ENCODE measurements at regions not wholly inside any gene's neighbourhood (a gene's known extent, or its start where the extent isn't known, plus 50 kb on each side); places are given as distances from the start of the nearest gene placed in this dataset.

- Histone ChIP-seq H3K4me3 (replicated peaks in 1 of 3; ENCODE audit: low read depth in 2 of 3, low read length in 3 of 3) (no peak overlapping the region), H2AFZ (ENCODE audit: insufficient read depth, low read depth, low read length, poor library complexity, severe bottlenecking) (no peak overlapping the region), H3K4me2 (replicated peaks; ENCODE audit: extremely low read depth, low read length, poor library complexity, severe bottlenecking) (no peak overlapping the region), H3K9me3 (replicated peaks in 1 of 2; ENCODE audit: control insufficient read depth in 1 of 2, insufficient read depth in 1 of 2, low read length in 2 of 2) (no peaks in the 10 kb centered on the region), H3K79me2 (ENCODE audit: insufficient read depth, low read length) (no peaks in the 10 kb centered on the region), H3K9ac (ENCODE audit: insufficient read depth, low read length, poor library complexity, severe bottlenecking) (no peak overlapping the region), H4K20me1 (ENCODE audit: insufficient read depth, low read length) (no peaks in the 10 kb centered on the region), H3K4me1 (ENCODE audit: control insufficient read depth in 1 of 2, insufficient read depth in 2 of 2, low read length in 2 of 2) (no peaks in the 10 kb centered on the region), H3K27me3 (ENCODE audit: control insufficient read depth in 2 of 2, insufficient read depth in 2 of 2, low read length in 2 of 2) (no peaks in the 10 kb centered on the region), H3K36me3 (replicated peaks in 1 of 2; ENCODE audit: control insufficient read depth in 1 of 2, insufficient read depth in 2 of 2, low read length in 2 of 2) (no peaks in the 10 kb centered on the region), H3K27ac (ENCODE audit: low read depth in 1 of 2, low read length in 2 of 2) (no peak overlapping the region)
- TF ChIP-seq, protein P1, sequence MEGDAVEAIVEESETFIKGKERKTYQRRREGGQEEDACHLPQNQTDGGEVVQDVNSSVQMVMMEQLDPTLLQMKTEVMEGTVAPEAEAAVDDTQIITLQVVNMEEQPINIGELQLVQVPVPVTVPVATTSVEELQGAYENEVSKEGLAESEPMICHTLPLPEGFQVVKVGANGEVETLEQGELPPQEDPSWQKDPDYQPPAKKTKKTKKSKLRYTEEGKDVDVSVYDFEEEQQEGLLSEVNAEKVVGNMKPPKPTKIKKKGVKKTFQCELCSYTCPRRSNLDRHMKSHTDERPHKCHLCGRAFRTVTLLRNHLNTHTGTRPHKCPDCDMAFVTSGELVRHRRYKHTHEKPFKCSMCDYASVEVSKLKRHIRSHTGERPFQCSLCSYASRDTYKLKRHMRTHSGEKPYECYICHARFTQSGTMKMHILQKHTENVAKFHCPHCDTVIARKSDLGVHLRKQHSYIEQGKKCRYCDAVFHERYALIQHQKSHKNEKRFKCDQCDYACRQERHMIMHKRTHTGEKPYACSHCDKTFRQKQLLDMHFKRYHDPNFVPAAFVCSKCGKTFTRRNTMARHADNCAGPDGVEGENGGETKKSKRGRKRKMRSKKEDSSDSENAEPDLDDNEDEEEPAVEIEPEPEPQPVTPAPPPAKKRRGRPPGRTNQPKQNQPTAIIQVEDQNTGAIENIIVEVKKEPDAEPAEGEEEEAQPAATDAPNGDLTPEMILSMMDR (IDR thresholded peaks at IDR 0.05) = no peak
- no CpG with 5 or more reads among the region's 3 CpGs for WGBS (ENCODE audit: insufficient coverage)
- Mint-ChIP-seq H3K4me1 (no peaks in the 10 kb centered on the region), H3K36me3 (no peaks in the 10 kb centered on the region), H3K27me3 (ENCODE audit: low read depth in 3 of 3) (no peaks in the 10 kb centered on the region), H3K9me3 (peaks cover 0 to 2% (median 0%) of the 10 kb centered on the region in 7 donors), H3K27ac (no peak overlapping the region), H3K4me3 (no peak overlapping the region)
- DNase-seq = no peak
- intact Hi-C loops (cut with micrococcal nuclease) = no loop called here
These were observed 263.7 kb downstream of the TTC6 start for GRCh38 chr14:37859177-37859576.

DNA sequence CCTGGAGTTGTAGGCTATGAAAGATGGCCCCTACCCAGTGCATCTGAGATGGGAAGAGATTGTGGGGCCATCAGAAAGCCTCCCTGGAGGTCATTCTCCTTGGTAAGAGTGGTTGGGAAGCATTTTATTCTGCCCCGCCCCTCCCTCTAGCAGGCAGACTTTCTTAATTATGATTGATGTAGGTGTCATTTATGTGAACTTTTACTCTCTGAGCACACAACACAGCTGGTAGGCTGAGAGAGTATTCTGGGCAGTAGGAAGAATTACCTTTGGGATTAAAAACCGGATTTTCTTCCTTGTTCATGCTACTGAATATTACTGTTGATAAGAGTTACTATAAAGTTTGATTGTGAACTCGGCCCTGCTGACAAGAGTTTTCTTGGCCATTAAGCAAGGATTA lies 266.8 kb downstream of the TTC6 start:
- H3K9me3 ChIP-seq (replicated peaks in 1 of 2; ENCODE audit: control insufficient read depth in 1 of 2, insufficient read depth in 1 of 2, low read length in 2 of 2) = no peaks in the 10 kb centered on the region
- H3K9ac ChIP-seq (ENCODE audit: insufficient read depth, low read length, poor library complexity, severe bottlenecking) = no peak overlapping the region
- H3K4me2 ChIP-seq (replicated peaks; ENCODE audit: extremely low read depth, low read length, poor library complexity, severe bottlenecking) = no peak overlapping the region
- Mint-ChIP-seq H3K27ac (no peak overlapping the region), H3K4me3 (no peak overlapping the region), H3K4me1 (no peaks in the 10 kb centered on the region), H3K27me3 (ENCODE audit: low read depth in 3 of 3) (no peaks in the 10 kb centered on the region), H3K9me3 (peaks cover 0 to 4% (median 0%) of the 10 kb centered on the region in 7 donors), H3K36me3 (no peaks in the 10 kb centered on the region)
- no CpG with 5 or more reads among the region's 3 CpGs for WGBS (ENCODE audit: insufficient coverage)
- no peaks in the 10 kb centered on the region for H3K36me3 ChIP-seq (replicated peaks in 1 of 2; ENCODE audit: control insufficient read depth in 1 of 2, insufficient read depth in 2 of 2, low read length in 2 of 2)
- no peaks in the 10 kb centered on the region for H3K79me2 ChIP-seq (ENCODE audit: insufficient read depth, low read length)
- TF ChIP-seq, protein P1 (IDR thresholded peaks at IDR 0.05) = no peak
- no peak for DNase-seq
- H3K27ac ChIP-seq (ENCODE audit: low read depth in 1 of 2, low read length in 2 of 2) = no peak overlapping the region
- H2AFZ ChIP-seq (ENCODE audit: insufficient read depth, low read depth, low read length, poor library complexity, severe bottlenecking) = no peak overlapping the region
- intact Hi-C loops (cut with micrococcal nuclease) = no loop called here
- H4K20me1 ChIP-seq (ENCODE audit: insufficient read depth, low read length) = no peaks in the 10 kb centered on the region
- H3K4me1 ChIP-seq (ENCODE audit: control insufficient read depth in 1 of 2, insufficient read depth in 2 of 2, low read length in 2 of 2) = no peaks in the 10 kb centered on the region
- H3K27me3 ChIP-seq (ENCODE audit: control insufficient read depth in 2 of 2, insufficient read depth in 2 of 2, low read length in 2 of 2) = no peaks in the 10 kb centered on the region
- no peak overlapping the region for H3K4me3 ChIP-seq (replicated peaks in 1 of 3; ENCODE audit: low read depth in 2 of 3, low read length in 3 of 3)

Measured in CD14-positive monocyte (primary cell).